ENCODE measurements at regions not wholly inside any gene's neighbourhood (a gene's known extent, or its start where the extent isn't known, plus 50 kb on each side); places are given as distances from the start of the nearest gene placed in this dataset.

DNA sequence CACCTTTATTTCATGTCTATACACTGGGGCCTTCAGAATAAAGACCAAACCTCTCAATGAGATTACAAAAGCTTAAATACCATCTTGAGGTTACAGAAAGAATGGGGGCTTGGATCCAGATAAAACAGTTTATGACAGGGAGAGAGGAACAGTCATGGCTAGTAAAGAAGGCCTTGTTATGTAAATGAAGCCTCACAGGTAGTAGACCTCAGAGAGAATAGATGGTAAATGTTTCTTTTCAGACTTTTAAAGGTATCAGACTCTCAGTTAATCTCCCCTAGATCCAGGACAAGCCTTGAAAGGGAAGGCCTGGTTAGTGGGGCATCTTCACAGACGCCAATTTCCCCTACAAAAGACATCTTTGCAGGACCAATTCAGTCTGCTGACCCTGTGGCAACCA is 1325.6 kb downstream of the HACE1 start:
- TF ChIP-seq, protein P1, sequence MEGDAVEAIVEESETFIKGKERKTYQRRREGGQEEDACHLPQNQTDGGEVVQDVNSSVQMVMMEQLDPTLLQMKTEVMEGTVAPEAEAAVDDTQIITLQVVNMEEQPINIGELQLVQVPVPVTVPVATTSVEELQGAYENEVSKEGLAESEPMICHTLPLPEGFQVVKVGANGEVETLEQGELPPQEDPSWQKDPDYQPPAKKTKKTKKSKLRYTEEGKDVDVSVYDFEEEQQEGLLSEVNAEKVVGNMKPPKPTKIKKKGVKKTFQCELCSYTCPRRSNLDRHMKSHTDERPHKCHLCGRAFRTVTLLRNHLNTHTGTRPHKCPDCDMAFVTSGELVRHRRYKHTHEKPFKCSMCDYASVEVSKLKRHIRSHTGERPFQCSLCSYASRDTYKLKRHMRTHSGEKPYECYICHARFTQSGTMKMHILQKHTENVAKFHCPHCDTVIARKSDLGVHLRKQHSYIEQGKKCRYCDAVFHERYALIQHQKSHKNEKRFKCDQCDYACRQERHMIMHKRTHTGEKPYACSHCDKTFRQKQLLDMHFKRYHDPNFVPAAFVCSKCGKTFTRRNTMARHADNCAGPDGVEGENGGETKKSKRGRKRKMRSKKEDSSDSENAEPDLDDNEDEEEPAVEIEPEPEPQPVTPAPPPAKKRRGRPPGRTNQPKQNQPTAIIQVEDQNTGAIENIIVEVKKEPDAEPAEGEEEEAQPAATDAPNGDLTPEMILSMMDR (IDR thresholded peaks at IDR 0.05): no peak
- TF ChIP-seq POLR2AphosphoS5 (IDR thresholded peaks at IDR 0.05; ENCODE audit: low read depth, low read length): no peak
- TF ChIP-seq TCF7L2 (IDR thresholded peaks at IDR 0.05; ENCODE audit: low read depth, low read length): no peak

Data from Panc1 (cell line).